Cardiac muscle cell (in vitro differentiated cells and primary cell): ENCODE measurements at regions not wholly inside any gene's neighbourhood (a gene's known extent, or its start where the extent isn't known, plus 50 kb on each side); places are given as distances from the start of the nearest gene placed in this dataset.
A peak's percentile ranks its signal among the peaks of the same experiment; 100 is the strongest.

Source experiments
- DNase-seq, 2 donors: peaks; one replicate each; pipeline versions ENCODE4 v3.0.0 to v3.0.0-alpha.2; 2010 to 2017; ENCODE audit warnings: low read depth in 1 of 2, low spot score in 1 of 2
- H3K27ac ChIP-seq: fragments of 200-600 bp; sonication (generic); 2 replicates; pipeline ENCODE4 v1.5.1; 2016
- H3K27me3 ChIP-seq: fragments of 200-600 bp; sonication (generic); 2 replicates; pipeline ENCODE4 v1.6.0; 2016; ENCODE audit warnings: control low read depth
- H3K36me3 ChIP-seq: fragments of 200-600 bp; sonication (generic); 2 replicates; pipeline ENCODE4 v1.5.1; 2016; ENCODE audit warnings: control low read depth
- H3K4me1 ChIP-seq: fragments of 200-600 bp; sonication (generic); 2 replicates; pipeline ENCODE4 v1.8.1; 2017; ENCODE audit warnings: low read depth, mild to moderate bottlenecking, mixed run types
- H3K4me3 ChIP-seq: fragments of 200-600 bp; sonication (generic); 2 replicates; pipeline ENCODE4 v1.5.1; 2016; ENCODE audit warnings: mild to moderate bottlenecking
- H3K9me3 ChIP-seq: fragments of 200-600 bp; sonication (generic); 2 replicates; pipeline ENCODE4 v1.5.1; 2017; ENCODE audit warnings: low read depth, mild to moderate bottlenecking, control low read depth
- CTCF ChIP-seq: IDR thresholded peaks from 2 replicates; pipeline ENCODE4 v1.5.1; 2012; ENCODE audit warnings: low read depth, mild to moderate bottlenecking, low read length

DNA sequence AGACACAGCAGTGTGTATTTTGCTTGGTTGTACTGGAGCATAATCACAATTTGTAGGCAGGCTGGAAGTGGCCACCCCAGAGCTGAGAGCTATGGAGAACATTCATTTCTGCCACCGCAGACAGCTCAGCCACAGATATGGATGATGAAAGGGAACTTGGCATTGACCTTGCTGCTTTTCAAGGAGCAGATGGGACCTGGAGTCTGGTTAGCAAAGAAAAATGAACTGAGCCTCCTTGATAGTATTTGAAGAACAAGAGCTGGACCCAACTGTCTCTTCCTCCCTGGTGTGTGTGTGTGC, 395.2 kb upstream of the ZNF462 start:
- H3K36me3 ChIP-seq = no peaks in the 10 kb centered on the region
- no peaks in the 10 kb centered on the region for H3K27me3 ChIP-seq
- peak overlapping the region; percentile 51 for H3K27ac ChIP-seq
- H3K4me1 ChIP-seq = peaks cover 11% of the 10 kb centered on the region
- no peak for TF ChIP-seq CTCF
- no peaks in the 10 kb centered on the region for H3K9me3 ChIP-seq
- H3K4me3 ChIP-seq = no peak overlapping the region
- DNase-seq = peak; percentile 14 to 25

DNA sequence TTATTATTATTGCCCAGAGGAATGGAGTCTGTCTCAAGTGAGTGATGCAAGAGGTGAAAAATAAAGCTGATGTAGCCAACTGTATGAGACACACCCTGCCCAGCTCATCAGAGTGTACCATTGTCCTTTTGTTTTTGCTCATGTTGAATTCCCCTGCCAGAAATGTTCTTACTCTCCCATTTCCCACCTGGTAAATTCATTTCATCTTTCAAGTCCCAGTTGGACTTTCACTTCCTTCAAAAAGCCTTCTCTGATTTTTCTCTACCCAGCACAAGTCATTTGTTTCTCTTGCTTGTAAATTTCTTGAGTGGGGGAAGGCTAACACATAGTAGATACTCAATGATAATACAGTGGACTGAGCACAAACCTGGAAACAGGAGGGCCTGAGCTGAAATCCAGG, 394.5 kb upstream of the ZNF462 start:
- DNase-seq = no peak
- Histone ChIP-seq H3K9me3 (no peaks in the 10 kb centered on the region), H3K36me3 (no peaks in the 10 kb centered on the region), H3K4me3 (no peak overlapping the region), H3K4me1 (peaks cover 11% of the 10 kb centered on the region), H3K27me3 (no peaks in the 10 kb centered on the region), H3K27ac (no peak overlapping the region)
- TF ChIP-seq CTCF = no peak

DNA sequence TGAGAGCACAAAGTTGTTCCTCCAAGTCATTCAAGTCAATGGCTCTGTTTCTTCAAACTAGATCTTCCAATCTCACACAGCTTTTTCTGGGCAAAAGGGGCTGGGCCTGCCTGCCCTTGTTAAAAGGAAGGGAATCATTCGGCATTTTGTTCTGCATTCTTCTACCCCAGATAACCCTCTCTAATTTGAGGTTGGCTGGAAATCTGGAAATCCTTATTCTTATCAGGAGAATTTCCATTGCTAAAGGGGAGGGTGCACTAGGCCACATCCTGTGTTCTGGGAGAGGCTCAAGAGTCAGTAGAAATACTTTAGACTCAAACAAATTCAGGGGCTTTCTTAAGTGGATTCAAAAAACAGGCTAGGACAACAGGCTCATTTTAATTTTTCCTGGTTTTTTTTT, 384.7 kb upstream of the ZNF462 start:
- DNase-seq = peak; percentile 12 to 46
- no peaks in the 10 kb centered on the region for H3K36me3 ChIP-seq
- H3K27ac ChIP-seq = peak overlapping the region; percentile 13
- no peaks in the 10 kb centered on the region for H3K9me3 ChIP-seq
- no peak overlapping the region for H3K4me3 ChIP-seq
- peaks cover 12% of the 10 kb centered on the region for H3K4me1 ChIP-seq
- no peak for TF ChIP-seq CTCF
- H3K27me3 ChIP-seq = no peaks in the 10 kb centered on the region

DNA sequence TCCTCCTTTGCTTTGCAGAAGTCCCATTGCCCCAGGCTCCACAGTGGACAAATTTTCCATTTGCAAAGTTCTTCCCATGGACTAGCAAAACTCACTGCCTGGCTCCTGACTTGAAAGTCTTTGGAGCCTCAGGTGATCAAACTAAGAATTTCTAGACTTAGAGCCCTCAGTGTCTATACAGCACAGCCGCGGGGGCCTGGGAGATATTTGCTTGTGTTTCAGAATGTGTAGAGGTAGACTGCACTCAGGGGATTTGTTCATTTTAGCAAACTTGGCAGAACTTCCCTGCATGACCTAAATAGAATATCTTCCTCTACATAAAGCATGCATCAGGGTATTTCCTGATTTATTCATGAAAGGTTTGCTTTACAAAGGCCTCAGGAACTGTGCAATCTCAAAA, 384.2 kb upstream of the ZNF462 start:
- Histone ChIP-seq H3K4me1 (peaks cover 12% of the 10 kb centered on the region), H3K27ac (no peak overlapping the region), H3K27me3 (no peaks in the 10 kb centered on the region), H3K36me3 (no peaks in the 10 kb centered on the region), H3K4me3 (no peak overlapping the region), H3K9me3 (no peaks in the 10 kb centered on the region)
- peak in 1 of 2 donors; percentile 41 for DNase-seq
- TF ChIP-seq CTCF = no peak

- Histone ChIP-seq H3K36me3 (no peaks in the 10 kb centered on the region), H3K4me3 (no peak overlapping the region), H3K4me1 (peaks cover 12% of the 10 kb centered on the region), H3K27ac (no peak overlapping the region), H3K27me3 (no peaks in the 10 kb centered on the region), H3K9me3 (no peaks in the 10 kb centered on the region)
- TF ChIP-seq CTCF = no peak
- peak in 1 of 2 donors; percentile 54 for DNase-seq
These were observed 383.3 kb upstream of the ZNF462 start for GRCh38 chr9:106479679-106480078.

GRCh38 chr9:106481013-106481609, 381.9 kb upstream of the ZNF462 start:
- H3K9me3 ChIP-seq = no peaks in the 10 kb centered on the region
- no peaks in the 10 kb centered on the region for H3K36me3 ChIP-seq
- DNase-seq = peak in 1 of 2 donors; percentile 6
- H3K4me1 ChIP-seq = peaks cover 12% of the 10 kb centered on the region
- no peaks in the 10 kb centered on the region for H3K27me3 ChIP-seq
- H3K27ac ChIP-seq = no peak overlapping the region
- no peak for TF ChIP-seq CTCF
- no peak overlapping the region for H3K4me3 ChIP-seq
